ENCODE measurements at regions not wholly inside any gene's neighbourhood (a gene's known extent, or its start where the extent isn't known, plus 50 kb on each side); places are given as distances from the start of the nearest gene placed in this dataset.

DNA sequence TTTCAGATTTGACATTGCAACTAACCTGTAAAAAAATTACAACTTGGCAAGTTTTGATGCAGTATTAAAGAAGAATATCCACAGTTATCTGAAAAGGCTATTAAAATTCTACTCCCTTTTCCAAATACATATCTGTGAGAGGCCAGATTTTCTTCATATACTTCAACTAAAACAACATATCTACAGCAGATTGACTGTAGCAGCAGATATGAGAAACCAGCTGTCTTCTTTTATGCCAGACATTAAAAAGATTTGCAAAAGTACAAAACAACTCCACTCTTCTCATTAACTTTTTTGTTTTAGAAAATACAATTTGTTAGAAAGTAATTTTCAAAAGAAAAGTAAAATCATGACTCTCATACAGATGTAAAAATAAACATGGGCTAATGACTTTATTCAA, 281.1 kb upstream of the PCSK5 start:
- CTCF ChIA-PET = no interaction called here
- ATAC-seq (no peak), DNase-seq (ENCODE audit: low read depth, low spot score) (no peak)
- Histone ChIP-seq H3K4me1 (ENCODE audit: control insufficient read depth, insufficient read depth, low read length) (no peaks in the 10 kb centered on the region), H3K27ac (ENCODE audit: low read length) (no peak overlapping the region), H3K4me3 (ENCODE audit: low read depth in 2 of 2, low read length in 2 of 2) (no peak overlapping the region), H3K9me3 (ENCODE audit: control insufficient read depth, insufficient read depth, low read depth, low read length) (no peaks in the 10 kb centered on the region), H3K27me3 (ENCODE audit: control insufficient read depth, insufficient read depth, low read length) (no peaks in the 10 kb centered on the region), H3K36me3 (ENCODE audit: control insufficient read depth, insufficient read depth, low read length) (no peaks in the 10 kb centered on the region)
- POLR2A ChIA-PET = no interaction called here
- no TSS peak for BruUV-seq (replicated peaks)
- intact Hi-C loops (cut with micrococcal nuclease; ENCODE audit: unreplicated experiment) (no loop called here), in situ Hi-C loops (cut with HindIII; ENCODE audit: low pct_unique_long_range_greater_than_20kb, low sequenced_read_pairs) (no loop called here)
- TF ChIP-seq, protein P1, sequence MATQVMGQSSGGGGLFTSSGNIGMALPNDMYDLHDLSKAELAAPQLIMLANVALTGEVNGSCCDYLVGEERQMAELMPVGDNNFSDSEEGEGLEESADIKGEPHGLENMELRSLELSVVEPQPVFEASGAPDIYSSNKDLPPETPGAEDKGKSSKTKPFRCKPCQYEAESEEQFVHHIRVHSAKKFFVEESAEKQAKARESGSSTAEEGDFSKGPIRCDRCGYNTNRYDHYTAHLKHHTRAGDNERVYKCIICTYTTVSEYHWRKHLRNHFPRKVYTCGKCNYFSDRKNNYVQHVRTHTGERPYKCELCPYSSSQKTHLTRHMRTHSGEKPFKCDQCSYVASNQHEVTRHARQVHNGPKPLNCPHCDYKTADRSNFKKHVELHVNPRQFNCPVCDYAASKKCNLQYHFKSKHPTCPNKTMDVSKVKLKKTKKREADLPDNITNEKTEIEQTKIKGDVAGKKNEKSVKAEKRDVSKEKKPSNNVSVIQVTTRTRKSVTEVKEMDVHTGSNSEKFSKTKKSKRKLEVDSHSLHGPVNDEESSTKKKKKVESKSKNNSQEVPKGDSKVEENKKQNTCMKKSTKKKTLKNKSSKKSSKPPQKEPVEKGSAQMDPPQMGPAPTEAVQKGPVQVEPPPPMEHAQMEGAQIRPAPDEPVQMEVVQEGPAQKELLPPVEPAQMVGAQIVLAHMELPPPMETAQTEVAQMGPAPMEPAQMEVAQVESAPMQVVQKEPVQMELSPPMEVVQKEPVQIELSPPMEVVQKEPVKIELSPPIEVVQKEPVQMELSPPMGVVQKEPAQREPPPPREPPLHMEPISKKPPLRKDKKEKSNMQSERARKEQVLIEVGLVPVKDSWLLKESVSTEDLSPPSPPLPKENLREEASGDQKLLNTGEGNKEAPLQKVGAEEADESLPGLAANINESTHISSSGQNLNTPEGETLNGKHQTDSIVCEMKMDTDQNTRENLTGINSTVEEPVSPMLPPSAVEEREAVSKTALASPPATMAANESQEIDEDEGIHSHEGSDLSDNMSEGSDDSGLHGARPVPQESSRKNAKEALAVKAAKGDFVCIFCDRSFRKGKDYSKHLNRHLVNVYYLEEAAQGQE (IDR thresholded peaks at IDR 0.05; ENCODE audit: insufficient read depth in 1 of 2, low read depth in 2 of 2, low read length in 1 of 2) = no peak
- no peak for TF ChIP-seq TCF7L2 (IDR thresholded peaks at IDR 0.05; ENCODE audit: low read depth, low read length)
- TF ChIP-seq SIN3A (IDR thresholded peaks at IDR 0.05; ENCODE audit: borderline replicate concordance, insufficient read depth, low read depth, low read length) = no peak
- no peak for TF ChIP-seq POLR2AphosphoS5 (IDR thresholded peaks at IDR 0.05; ENCODE audit: low read depth, low read length)

GRCh38 chr9:75610246-75610645, 280.2 kb upstream of the PCSK5 start:
- H3K27ac ChIP-seq (ENCODE audit: low read length) = no peak overlapping the region
- TF ChIP-seq SIN3A (IDR thresholded peaks at IDR 0.05; ENCODE audit: borderline replicate concordance, insufficient read depth, low read depth, low read length) = no peak
- CTCF ChIA-PET = no interaction called here
- DNase-seq (ENCODE audit: low read depth, low spot score) (no peak), ATAC-seq (no peak)
- no peaks in the 10 kb centered on the region for H3K27me3 ChIP-seq (ENCODE audit: control insufficient read depth, insufficient read depth, low read length)
- no peaks in the 10 kb centered on the region for H3K36me3 ChIP-seq (ENCODE audit: control insufficient read depth, insufficient read depth, low read length)
- POLR2A ChIA-PET = no interaction called here
- in situ Hi-C loops (cut with HindIII; ENCODE audit: low pct_unique_long_range_greater_than_20kb, low sequenced_read_pairs) (no loop called here), intact Hi-C loops (cut with micrococcal nuclease; ENCODE audit: unreplicated experiment) (no loop called here)
- H3K9me3 ChIP-seq (ENCODE audit: control insufficient read depth, insufficient read depth, low read depth, low read length) = no peaks in the 10 kb centered on the region
- no peak overlapping the region for H3K4me3 ChIP-seq (ENCODE audit: low read depth in 2 of 2, low read length in 2 of 2)
- BruUV-seq (replicated peaks) = no TSS peak
- H3K4me1 ChIP-seq (ENCODE audit: control insufficient read depth, insufficient read depth, low read length) = no peaks in the 10 kb centered on the region

DNA sequence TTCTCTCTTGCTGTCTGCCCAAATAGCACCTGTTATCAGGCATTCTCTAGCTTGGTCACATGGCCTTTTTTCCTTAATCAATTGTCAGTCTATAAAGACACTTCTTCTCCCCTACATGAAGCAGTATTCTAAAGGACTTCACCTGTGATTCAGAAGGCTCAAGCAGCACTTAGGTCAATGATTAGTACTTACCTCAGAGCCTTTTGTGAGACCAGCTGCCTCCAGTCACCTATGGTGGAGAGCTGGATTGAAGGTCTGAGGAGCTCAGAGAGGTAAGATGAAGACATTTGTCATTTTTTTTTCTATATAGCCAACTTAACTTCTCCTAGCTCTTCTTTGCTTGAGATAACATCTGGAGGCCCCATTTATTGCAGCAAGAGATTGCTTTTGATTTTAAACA, 278.3 kb upstream of the PCSK5 start:
- TF ChIP-seq, protein P1 (IDR thresholded peaks at IDR 0.05; ENCODE audit: insufficient read depth in 1 of 2, low read depth in 2 of 2, low read length in 1 of 2) = no peak
- TF ChIP-seq, protein P2, sequence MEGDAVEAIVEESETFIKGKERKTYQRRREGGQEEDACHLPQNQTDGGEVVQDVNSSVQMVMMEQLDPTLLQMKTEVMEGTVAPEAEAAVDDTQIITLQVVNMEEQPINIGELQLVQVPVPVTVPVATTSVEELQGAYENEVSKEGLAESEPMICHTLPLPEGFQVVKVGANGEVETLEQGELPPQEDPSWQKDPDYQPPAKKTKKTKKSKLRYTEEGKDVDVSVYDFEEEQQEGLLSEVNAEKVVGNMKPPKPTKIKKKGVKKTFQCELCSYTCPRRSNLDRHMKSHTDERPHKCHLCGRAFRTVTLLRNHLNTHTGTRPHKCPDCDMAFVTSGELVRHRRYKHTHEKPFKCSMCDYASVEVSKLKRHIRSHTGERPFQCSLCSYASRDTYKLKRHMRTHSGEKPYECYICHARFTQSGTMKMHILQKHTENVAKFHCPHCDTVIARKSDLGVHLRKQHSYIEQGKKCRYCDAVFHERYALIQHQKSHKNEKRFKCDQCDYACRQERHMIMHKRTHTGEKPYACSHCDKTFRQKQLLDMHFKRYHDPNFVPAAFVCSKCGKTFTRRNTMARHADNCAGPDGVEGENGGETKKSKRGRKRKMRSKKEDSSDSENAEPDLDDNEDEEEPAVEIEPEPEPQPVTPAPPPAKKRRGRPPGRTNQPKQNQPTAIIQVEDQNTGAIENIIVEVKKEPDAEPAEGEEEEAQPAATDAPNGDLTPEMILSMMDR (IDR thresholded peaks at IDR 0.05) = no peak
- TF ChIP-seq TCF7L2 (IDR thresholded peaks at IDR 0.05; ENCODE audit: low read depth, low read length) (no peak), POLR2AphosphoS5 (IDR thresholded peaks at IDR 0.05; ENCODE audit: low read depth, low read length) (no peak), SIN3A (IDR thresholded peaks at IDR 0.05; ENCODE audit: borderline replicate concordance, insufficient read depth, low read depth, low read length) (no peak)
- H3K4me3 ChIP-seq (ENCODE audit: low read depth in 2 of 2, low read length in 2 of 2) = no peak overlapping the region
- ChIA-PET CTCF (no interaction called here), POLR2A (no interaction called here)
- BruUV-seq (replicated peaks) = no TSS peak
- DNase-seq (ENCODE audit: low read depth, low spot score) (no peak), ATAC-seq (no peak)
- in situ Hi-C loops (cut with HindIII; ENCODE audit: low pct_unique_long_range_greater_than_20kb, low sequenced_read_pairs) = no loop called here
- H3K27ac ChIP-seq (ENCODE audit: low read length) = no peak overlapping the region
- H3K9me3 ChIP-seq (ENCODE audit: control insufficient read depth, insufficient read depth, low read depth, low read length) = no peaks in the 10 kb centered on the region
- H3K36me3 ChIP-seq (ENCODE audit: control insufficient read depth, insufficient read depth, low read length) = no peaks in the 10 kb centered on the region
- no peaks in the 10 kb centered on the region for H3K4me1 ChIP-seq (ENCODE audit: control insufficient read depth, insufficient read depth, low read length)
- intact Hi-C loops (cut with micrococcal nuclease; ENCODE audit: unreplicated experiment) = no loop called here
- H3K27me3 ChIP-seq (ENCODE audit: control insufficient read depth, insufficient read depth, low read length) = no peaks in the 10 kb centered on the region
